IMR-90 (cell line): ENCODE measurements at regions not wholly inside any gene's neighbourhood (a gene's known extent, or its start where the extent isn't known, plus 50 kb on each side); places are given as distances from the start of the nearest gene placed in this dataset.

Experiments
- ATAC-seq: fragments of 200-7000 bp; cut with Tn5 transposase; 2 replicates; pipeline ENCODE4 v1.9.1; 2020; ENCODE audit warnings: low read depth, mild to moderate bottlenecking, moderate library complexity
- BruUV-seq: library from RNA; stranded (reverse); fragments of 400-500 nt; replicated peaks from 2 replicates; lab custom pipeline; 2021; lab: Mats Ljungman, UMichigan
- CTCF ChIA-PET: fragments of 300-600 bp; formaldehyde crosslinking; extraction: SDS; loops from one replicate; lab custom pipeline; 2021; ENCODE audit warnings: antibody characterized with exemption; lab: Yijun Ruan, JAX
- POLR2A ChIA-PET: fragments of 300-600 bp; sonication (Branson Sonifier 250); formaldehyde crosslinking; loops from one replicate; lab custom pipeline; 2022; ENCODE audit warnings: antibody characterized with exemption; ENCODE audit not compliant: unreplicated experiment; lab: Charles Lee
- DNase-seq: peaks from one replicate; pipeline ENCODE4 v3.0.0; 2013
- H2AFZ ChIP-seq: replicated peaks from 2 replicates; pipeline ENCODE3; 2013; ENCODE audit warnings: low read length, mild to moderate bottlenecking; ENCODE audit not compliant: poor library complexity
- H2AK5ac ChIP-seq: 2 replicates; pipeline ENCODE4 v1.6.1; 2013; ENCODE audit warnings: low read depth, low read length, inconsistent platforms
- H2AK9ac ChIP-seq: replicated peaks from 2 replicates; pipeline ENCODE3; 2013; ENCODE audit warnings: mild to moderate bottlenecking, low read depth, low read length, moderate library complexity; ENCODE audit not compliant: poor library complexity
- H2BK120ac ChIP-seq: 2 replicates; pipeline ENCODE4 v1.6.1; 2013; ENCODE audit warnings: low read depth, low read length, inconsistent platforms
- H2BK15ac ChIP-seq: 3 replicates; pipeline ENCODE4 v1.6.1; 2013; ENCODE audit warnings: low read depth, low read length, inconsistent platforms
- H2BK20ac ChIP-seq: 2 replicates; pipeline ENCODE4 v1.6.1; 2013; ENCODE audit warnings: low read depth, mild to moderate bottlenecking, inconsistent platforms, low read length, moderate library complexity
- H2BK5ac ChIP-seq: 2 replicates; pipeline ENCODE4 v1.6.1; 2013; ENCODE audit warnings: mild to moderate bottlenecking, low read depth, low read length, inconsistent platforms; ENCODE audit not compliant: poor library complexity, severe bottlenecking
- H3K14ac ChIP-seq: replicated peaks from 2 replicates; pipeline ENCODE4 v1.6.1; 2013; ENCODE audit warnings: low read depth, low read length, inconsistent platforms
- H3K18ac ChIP-seq: 2 replicates; pipeline ENCODE4 v1.6.1; 2013; ENCODE audit warnings: low read depth, low read length, control low read depth
- H3K23ac ChIP-seq: 2 replicates; pipeline ENCODE4 v1.6.1; 2013; ENCODE audit warnings: low read depth, low read length, inconsistent platforms
- H3K27ac ChIP-seq: 2 replicates; pipeline ENCODE4 v1.5.1; 2013; ENCODE audit warnings: mild to moderate bottlenecking, control low read depth, low read length; ENCODE audit not compliant: insufficient read depth
- H3K27me3 ChIP-seq: 2 replicates; pipeline ENCODE4 v1.6.1; 2013; ENCODE audit warnings: low read length; ENCODE audit not compliant: control insufficient read depth, insufficient read depth
- H3K36me3 ChIP-seq: 2 replicates; pipeline ENCODE4 v1.6.1; 2013; ENCODE audit warnings: low read length, mixed read lengths; ENCODE audit not compliant: control insufficient read depth, insufficient read depth
- H3K4ac ChIP-seq: 2 replicates; pipeline ENCODE4 v1.6.1; 2013; ENCODE audit warnings: low read depth, low read length, inconsistent platforms
- H3K4me1 ChIP-seq: 2 replicates; pipeline ENCODE4 v1.6.1; 2013; ENCODE audit warnings: low read length, mixed read lengths; ENCODE audit not compliant: control insufficient read depth, insufficient read depth
- H3K4me2 ChIP-seq: 2 replicates; pipeline ENCODE4 v1.6.1; 2013; ENCODE audit warnings: low read depth, mild to moderate bottlenecking, control low read depth, low read length, moderate library complexity
- H3K4me3 ChIP-seq: 2 replicates; pipeline ENCODE4 v1.5.1; 2013; ENCODE audit warnings: low read depth, mild to moderate bottlenecking, control low read depth, low read length, moderate library complexity; ENCODE audit not compliant: insufficient read depth
- H3K56ac ChIP-seq: 2 replicates; pipeline ENCODE4 v1.6.1; 2013; ENCODE audit warnings: low read length, inconsistent platforms; ENCODE audit not compliant: insufficient read depth; ENCODE audit errors: extremely low read depth
- H3K79me1 ChIP-seq, 2 experiments: 2 replicates each; pipeline ENCODE4 v1.6.1; 2013; ENCODE audit warnings: low read length in 2 of 2, inconsistent platforms in 1 of 2, low read depth in 1 of 2
- H3K9ac ChIP-seq: 2 replicates; pipeline ENCODE4 v1.6.1; 2013; ENCODE audit warnings: low read depth, low read length, control low read depth
- H3K9me1 ChIP-seq: 2 replicates; pipeline ENCODE4 v1.6.1; 2013; ENCODE audit warnings: low read length, inconsistent platforms; ENCODE audit not compliant: insufficient read depth
- H3K9me3 ChIP-seq: 2 replicates; pipeline ENCODE4 v1.6.1; 2013; ENCODE audit warnings: low read length; ENCODE audit not compliant: control insufficient read depth, insufficient read depth
- H4K20me1 ChIP-seq: 2 replicates; pipeline ENCODE4 v1.6.1; 2013; ENCODE audit warnings: low read length, inconsistent platforms; ENCODE audit not compliant: insufficient read depth
- H4K5ac ChIP-seq: 2 replicates; pipeline ENCODE4 v1.6.1; 2013; ENCODE audit warnings: mild to moderate bottlenecking, low read depth, low read length, control low read depth
- H4K8ac ChIP-seq, 2 experiments: 2 replicates each; pipeline ENCODE4 v1.6.1; 2013; ENCODE audit warnings: low read depth in 2 of 2, low read length in 2 of 2, control low read depth in 1 of 2, inconsistent platforms in 1 of 2
- H4K91ac ChIP-seq: 2 replicates; pipeline ENCODE4 v1.6.1; 2013; ENCODE audit warnings: low read depth, low read length, inconsistent platforms; ENCODE audit not compliant: insufficient read depth
- CEBPB ChIP-seq: IDR thresholded peaks from 2 replicates; pipeline ENCODE4 v1.6.1; 2012; ENCODE audit warnings: low read depth, low read length, improper control_type of control experiment
- MAFK ChIP-seq: IDR thresholded peaks from 2 replicates; pipeline ENCODE4 v1.6.1; 2012; ENCODE audit warnings: low read depth, low read length, improper control_type of control experiment
- MXI1 ChIP-seq: IDR thresholded peaks from 2 replicates; pipeline ENCODE4 v1.6.1; 2012; ENCODE audit warnings: low read depth, mild to moderate bottlenecking, low read length, moderate library complexity, borderline replicate concordance
- POLR2A ChIP-seq: IDR thresholded peaks from 2 replicates; pipeline ENCODE4 v1.6.1; 2012; ENCODE audit warnings: mild to moderate bottlenecking, low read depth, low read length
- WGBS, 2 experiments: methylation state at CpG; one replicate each; pipeline versions ENCODE4 v1.1.5 to v1.1.7; 2013; ENCODE audit warnings: missing lambda C conversion rate in 2 of 2; ENCODE audit not compliant: insufficient read length in 1 of 2; ENCODE audit errors: extremely low coverage in 2 of 2; 5-methylcytosine and 5-hydroxymethylcytosine counted together
- dilution Hi-C: fragments of 300-500 bp; cut with HindIII; formaldehyde crosslinking; loops from one replicate; pipeline ENCODE4 v1.14.3; 2018; ENCODE audit warnings: low sequenced_read_pairs; ENCODE audit not compliant: unreplicated experiment
- in situ Hi-C: fragments of 300-500 bp; cut with MboI; formaldehyde crosslinking; loops from 3 replicates; pipeline ENCODE4 v1.14.3; 2019; ENCODE audit warnings: low sequenced_read_pairs, inconsistent platforms, mixed read lengths
- intact Hi-C: fragments of 100-400 bp; cut with micrococcal nuclease; formaldehyde crosslinking; loops from 2 replicates; pipeline ENCODE4 v1.10.0; 2022
- TF ChIP-seq, protein P1 (sequence below): fragments of 150-350 bp; IDR thresholded peaks from 2 replicates; pipeline ENCODE4 v1.6.1; 2017; ENCODE audit warnings: mild to moderate bottlenecking, antibody characterized with exemption, low read length, low read depth

DNA sequence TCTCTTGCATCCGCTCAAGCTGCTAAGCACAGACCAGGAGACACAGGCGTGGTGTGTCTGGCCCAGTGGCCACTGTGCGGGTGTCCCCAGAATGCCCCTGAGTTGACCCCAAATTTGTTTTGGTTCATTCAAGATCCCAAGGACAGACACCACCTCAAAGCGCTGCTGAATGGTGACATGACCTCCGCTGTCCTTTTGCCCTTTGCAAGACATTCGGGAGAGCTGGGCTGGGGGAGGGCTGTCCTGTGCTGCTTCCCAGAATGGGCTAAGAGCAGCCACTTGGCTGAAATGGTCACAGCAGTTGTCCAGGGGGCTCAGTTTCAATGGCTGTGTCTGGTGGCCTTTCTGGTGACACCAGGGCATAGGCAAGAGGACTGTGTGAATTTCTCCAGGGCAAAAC is 84.1 kb downstream of the SMIM21 start:
- in situ Hi-C loops: no loop called here
- no CpG with 5 or more reads among the region's 6 CpGs for WGBS, 2 experiments
- Histone ChIP-seq H2AK9ac (no peak overlapping the region), H4K8ac (no peak overlapping the region), H3K9me3 (no peaks in the 10 kb centered on the region), H3K4me1 (no peaks in the 10 kb centered on the region), H4K5ac (no peak overlapping the region), H3K4me3 (no peak overlapping the region), H3K18ac (no peak overlapping the region), H4K91ac (no peak overlapping the region), H3K36me3 (no peaks in the 10 kb centered on the region), H3K4ac (no peak overlapping the region), H2BK120ac (no peak overlapping the region), H3K56ac (no peak overlapping the region), H3K27me3 (peaks cover 2% of the 10 kb centered on the region), H3K9me1 (no peaks in the 10 kb centered on the region), H3K4me2 (no peak overlapping the region), H2BK20ac (no peak overlapping the region), H3K23ac (no peak overlapping the region), H3K9ac (no peak overlapping the region), H2BK5ac (no peak overlapping the region), H3K27ac (no peak overlapping the region), H2BK15ac (no peak overlapping the region), H2AK5ac (no peak overlapping the region), H3K79me1 (no peaks in the 10 kb centered on the region), H2AFZ (no peak overlapping the region), H4K20me1 (no peaks in the 10 kb centered on the region), H3K14ac (no peak overlapping the region)
- dilution Hi-C loops: no loop called here
- CTCF ChIA-PET: interaction anchor here (0.6 to 0.7 kb wide), 2 partner anchors 50 to 290 kb away, joined by 3 to 4 read pairs; no protein-coding TSS in a partner anchor
- POLR2A ChIA-PET: interaction anchor here (0.6 kb wide), 1 partner anchor 392 kb away, joined by 4 read pairs; no protein-coding TSS in a partner anchor
- intact Hi-C loops: no loop called here
- no TSS peak for BruUV-seq
- no peak for DNase-seq
- no peak for ATAC-seq
- no peak for TF ChIP-seq MXI1
- TF ChIP-seq, protein P1, sequence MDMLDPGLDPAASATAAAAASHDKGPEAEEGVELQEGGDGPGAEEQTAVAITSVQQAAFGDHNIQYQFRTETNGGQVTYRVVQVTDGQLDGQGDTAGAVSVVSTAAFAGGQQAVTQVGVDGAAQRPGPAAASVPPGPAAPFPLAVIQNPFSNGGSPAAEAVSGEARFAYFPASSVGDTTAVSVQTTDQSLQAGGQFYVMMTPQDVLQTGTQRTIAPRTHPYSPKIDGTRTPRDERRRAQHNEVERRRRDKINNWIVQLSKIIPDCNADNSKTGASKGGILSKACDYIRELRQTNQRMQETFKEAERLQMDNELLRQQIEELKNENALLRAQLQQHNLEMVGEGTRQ: no peak
- no peak for TF ChIP-seq MAFK
- TF ChIP-seq CEBPB: no peak
- TF ChIP-seq POLR2A: no peak
